Omental fat pad (tissue), 3 donors: ENCODE measurements at regions not wholly inside any gene's neighbourhood (a gene's known extent, or its start where the extent isn't known, plus 50 kb on each side); places are given as distances from the start of the nearest gene placed in this dataset.

Source experiments
- ATAC-seq: fragments of 150-250 bp; one replicate; pipeline ENCODE4 v1.9.1; 2016; ENCODE audit warnings: mild to moderate bottlenecking, moderate library complexity; ENCODE audit not compliant: low FRiP score
- DNase-seq: peaks from one replicate; pipeline ENCODE4 v3.0.0-alpha.2; 2019; ENCODE audit warnings: low spot score
- TF ChIP-seq, protein P1 (sequence below), 3 donors: fragments of 450-650 bp; IDR thresholded peaks; one replicate each; pipeline ENCODE4 v1.5.1; 2016 to 2017; ENCODE audit warnings: antibody characterized with exemption in 3 of 3, mild to moderate bottlenecking in 3 of 3, moderate library complexity in 2 of 3

DNA sequence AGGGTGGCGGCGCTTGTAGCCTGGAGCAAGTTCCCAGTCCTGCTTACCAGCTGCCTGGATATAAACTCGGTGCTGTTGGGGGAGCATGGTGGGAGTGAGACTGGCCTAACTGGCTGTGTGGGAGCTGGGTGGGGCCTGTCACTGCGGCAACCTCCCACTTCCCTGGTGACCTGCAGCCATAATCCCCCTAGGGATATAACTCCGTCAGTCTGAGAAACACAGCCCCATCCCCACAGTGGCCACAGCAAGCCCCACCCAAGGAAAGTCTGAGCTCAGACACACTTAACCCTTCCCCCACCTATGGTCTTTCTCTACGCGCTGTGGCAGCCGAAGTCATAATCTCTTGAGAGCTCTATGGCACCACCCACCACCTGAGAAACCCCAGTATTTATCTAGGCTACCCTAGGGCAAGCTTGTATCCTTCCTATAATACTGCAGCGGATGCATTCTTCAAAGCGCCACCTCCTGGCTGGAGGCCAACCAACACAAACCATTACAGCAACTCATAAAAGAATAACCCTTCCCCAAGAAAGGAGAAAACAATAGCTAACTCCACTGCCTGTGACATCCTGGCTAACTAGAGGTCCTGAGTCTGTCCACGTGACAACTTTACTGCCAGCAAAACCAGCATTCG, 57.4 kb downstream of the ZNF648 start:
- TF ChIP-seq, protein P1, sequence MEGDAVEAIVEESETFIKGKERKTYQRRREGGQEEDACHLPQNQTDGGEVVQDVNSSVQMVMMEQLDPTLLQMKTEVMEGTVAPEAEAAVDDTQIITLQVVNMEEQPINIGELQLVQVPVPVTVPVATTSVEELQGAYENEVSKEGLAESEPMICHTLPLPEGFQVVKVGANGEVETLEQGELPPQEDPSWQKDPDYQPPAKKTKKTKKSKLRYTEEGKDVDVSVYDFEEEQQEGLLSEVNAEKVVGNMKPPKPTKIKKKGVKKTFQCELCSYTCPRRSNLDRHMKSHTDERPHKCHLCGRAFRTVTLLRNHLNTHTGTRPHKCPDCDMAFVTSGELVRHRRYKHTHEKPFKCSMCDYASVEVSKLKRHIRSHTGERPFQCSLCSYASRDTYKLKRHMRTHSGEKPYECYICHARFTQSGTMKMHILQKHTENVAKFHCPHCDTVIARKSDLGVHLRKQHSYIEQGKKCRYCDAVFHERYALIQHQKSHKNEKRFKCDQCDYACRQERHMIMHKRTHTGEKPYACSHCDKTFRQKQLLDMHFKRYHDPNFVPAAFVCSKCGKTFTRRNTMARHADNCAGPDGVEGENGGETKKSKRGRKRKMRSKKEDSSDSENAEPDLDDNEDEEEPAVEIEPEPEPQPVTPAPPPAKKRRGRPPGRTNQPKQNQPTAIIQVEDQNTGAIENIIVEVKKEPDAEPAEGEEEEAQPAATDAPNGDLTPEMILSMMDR (IDR thresholded peaks at IDR 0.05), result no peak
- ATAC-seq, result no peak
- DNase-seq, result no peak

DNA sequence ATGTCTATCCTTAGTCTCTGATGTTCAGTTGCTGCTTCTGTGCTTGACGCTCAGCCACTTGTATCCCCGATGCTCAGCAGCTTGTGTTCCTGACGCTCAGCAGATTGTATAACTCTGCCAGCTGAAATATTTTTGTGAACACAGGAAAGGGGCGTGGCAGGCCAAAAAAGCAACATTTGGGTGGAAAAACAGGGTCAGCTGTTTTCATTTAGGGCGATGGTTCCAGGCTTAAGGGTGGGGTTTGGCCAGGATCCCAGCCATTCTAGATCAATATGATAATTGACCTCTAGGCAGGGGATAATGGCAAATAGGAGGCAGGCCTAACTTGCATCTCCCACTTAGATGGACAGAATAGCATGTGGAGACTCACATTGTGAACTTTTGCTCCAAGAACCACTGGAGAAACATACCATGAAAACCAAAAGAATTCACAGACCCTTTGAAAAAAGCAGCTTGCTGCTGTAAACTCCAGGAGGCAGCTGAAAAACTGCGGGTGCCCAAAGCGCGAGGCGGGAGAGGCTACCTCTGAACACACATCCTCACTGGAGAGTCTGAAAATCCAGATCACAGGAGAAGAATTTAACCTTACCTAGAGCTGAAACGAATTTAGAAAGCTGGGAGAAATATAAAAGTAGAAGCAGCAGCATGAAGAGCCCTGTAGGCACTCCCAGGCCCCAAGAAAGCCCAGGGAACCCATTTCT, 58.3 kb downstream of the ZNF648 start:
- no peak for DNase-seq
- TF ChIP-seq, protein P1 (IDR thresholded peaks at IDR 0.05), result no peak
- ATAC-seq, result no peak

DNA sequence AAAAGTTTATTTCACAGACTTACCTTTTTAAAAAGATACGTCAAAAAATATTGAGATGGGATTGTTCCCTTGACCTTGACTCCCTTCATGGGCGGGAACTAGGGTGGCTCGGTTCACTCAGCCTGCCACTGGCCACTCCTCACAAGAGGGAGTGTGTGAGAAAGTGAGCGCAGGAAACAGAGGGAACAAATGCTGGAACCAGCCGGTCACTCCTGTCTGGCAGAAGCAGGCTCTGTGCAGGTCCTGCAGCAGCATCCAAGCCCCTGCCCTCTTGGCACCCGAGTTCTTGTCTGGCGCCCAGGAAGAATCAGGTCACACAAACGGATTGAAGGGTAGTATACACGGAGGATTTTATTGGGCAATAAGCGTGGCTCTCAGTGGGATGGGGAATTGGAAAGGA, 58.9 kb downstream of the ZNF648 start:
- TF ChIP-seq, protein P1 (IDR thresholded peaks at IDR 0.05), result no peak
- ATAC-seq (no peak), DNase-seq (no peak)

DNA sequence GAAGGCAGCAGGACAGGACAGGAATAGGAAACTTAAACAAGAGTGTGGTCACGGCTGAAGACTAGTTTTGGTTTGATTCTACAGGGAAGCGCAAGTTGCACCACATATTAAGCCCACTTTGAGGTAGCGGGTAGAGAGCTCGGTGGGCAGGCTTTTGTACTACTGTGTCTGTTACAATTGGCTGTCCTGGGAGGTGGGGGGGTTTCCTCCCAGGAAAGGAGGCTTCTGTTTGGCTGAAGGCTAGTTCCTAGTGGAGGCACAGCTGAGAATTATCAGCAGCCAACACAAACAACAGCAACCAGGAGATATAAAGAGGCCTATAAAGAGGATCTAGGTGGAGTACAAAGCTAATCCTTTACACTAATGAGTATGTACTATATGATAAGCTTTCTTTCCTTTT, 62.7 kb downstream of the ZNF648 start:
- DNase-seq (no peak), ATAC-seq (no peak)
- TF ChIP-seq, protein P1 (IDR thresholded peaks at IDR 0.05), result no peak

DNA sequence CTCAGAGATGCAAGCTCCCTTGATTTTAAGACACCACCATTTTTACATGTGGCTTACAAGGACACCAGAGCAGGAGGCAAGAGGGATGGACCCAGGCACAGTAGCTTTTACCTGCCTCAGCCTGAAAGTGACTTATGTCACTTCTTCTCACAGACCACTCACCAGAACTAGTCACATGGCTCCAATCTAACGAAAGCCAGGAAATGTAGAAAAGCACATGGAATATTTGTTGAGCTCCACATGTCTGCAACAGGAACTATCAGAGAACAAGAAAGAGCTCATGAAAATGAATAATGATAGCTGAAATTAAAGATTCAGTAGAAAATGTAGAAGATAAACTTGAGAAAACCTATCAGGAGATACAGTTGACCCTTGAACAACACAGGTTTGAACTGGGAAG, 69.4 kb downstream of the ZNF648 start:
- ATAC-seq (no peak), DNase-seq (no peak)
- TF ChIP-seq, protein P1 (IDR thresholded peaks at IDR 0.05), result no peak

DNA sequence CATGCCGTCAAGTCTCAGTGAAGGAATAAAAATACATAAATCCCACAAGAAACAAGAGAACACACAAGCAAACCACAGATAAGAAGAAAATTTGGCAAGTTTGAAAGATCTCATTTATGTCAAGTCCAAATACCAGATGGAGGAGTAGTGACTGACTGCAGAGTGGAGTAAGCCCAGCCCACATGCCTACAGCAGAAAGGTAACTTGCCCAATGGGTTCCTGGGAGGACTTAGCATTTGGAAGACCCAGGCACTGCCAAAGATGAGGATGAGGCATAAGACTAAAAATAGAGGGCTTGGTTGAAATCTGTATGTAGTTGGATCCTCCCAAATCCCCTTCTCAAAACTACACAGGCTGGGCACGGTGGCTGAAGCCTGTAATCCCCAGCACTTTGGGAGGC, 70.8 kb downstream of the ZNF648 start:
- TF ChIP-seq, protein P1 (IDR thresholded peaks at IDR 0.05), result no peak
- peak; percentile 51 for ATAC-seq
- no peak for DNase-seq
